NCI-H1694 treated with DMSO at 0.1 percent for 48 hours (cell line): ENCODE measurements at regions not wholly inside any gene's neighbourhood (a gene's known extent, or its start where the extent isn't known, plus 50 kb on each side); places are given as distances from the start of the nearest gene placed in this dataset.
"Not testable (repeated sequence)": the region's sequence is repeated elsewhere in the genome, so short reads cannot be mapped to it uniquely, and the experiment has no call there.

ENCODE experiments used
- DNase-seq: peaks from one replicate; lab custom pipeline; 2025; lab: John Stamatoyannopoulos, UW

DNA sequence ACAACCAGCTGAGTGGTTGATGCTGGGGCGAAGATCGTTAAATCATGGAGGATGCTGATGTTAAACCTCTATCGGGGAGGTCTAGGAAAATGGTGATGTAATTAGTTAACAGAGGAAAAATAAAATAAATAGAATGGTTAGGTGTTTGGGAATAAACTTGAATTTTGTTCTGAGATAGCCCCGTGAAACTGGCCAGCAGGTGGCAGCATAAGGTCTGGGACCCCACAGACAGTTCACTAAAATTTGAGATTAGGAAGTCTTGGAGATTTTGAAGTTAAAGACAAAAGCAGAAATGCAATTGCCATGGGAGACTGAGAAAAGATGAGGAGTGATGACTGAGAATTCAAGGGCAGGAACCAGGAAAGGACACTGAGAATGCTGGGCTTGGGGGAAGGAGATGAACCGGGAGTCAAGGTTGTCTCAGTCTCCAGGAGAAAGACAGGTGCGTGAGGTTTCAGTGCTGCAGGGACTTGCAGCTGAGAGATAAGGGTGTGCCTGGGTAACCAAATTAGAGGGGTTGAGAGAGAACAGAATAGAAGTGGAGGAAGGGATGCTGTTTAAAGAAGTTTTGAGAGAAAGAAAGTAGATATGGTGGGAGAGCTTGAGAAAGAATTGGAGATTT lies 248.0 kb downstream of the ZNF92 start:
- not testable (repeated sequence) for DNase-seq

GRCh38 chr7:65631236-65631635 lies 241.6 kb upstream of the VKORC1L1 start:
- not testable (repeated sequence) for DNase-seq

DNA sequence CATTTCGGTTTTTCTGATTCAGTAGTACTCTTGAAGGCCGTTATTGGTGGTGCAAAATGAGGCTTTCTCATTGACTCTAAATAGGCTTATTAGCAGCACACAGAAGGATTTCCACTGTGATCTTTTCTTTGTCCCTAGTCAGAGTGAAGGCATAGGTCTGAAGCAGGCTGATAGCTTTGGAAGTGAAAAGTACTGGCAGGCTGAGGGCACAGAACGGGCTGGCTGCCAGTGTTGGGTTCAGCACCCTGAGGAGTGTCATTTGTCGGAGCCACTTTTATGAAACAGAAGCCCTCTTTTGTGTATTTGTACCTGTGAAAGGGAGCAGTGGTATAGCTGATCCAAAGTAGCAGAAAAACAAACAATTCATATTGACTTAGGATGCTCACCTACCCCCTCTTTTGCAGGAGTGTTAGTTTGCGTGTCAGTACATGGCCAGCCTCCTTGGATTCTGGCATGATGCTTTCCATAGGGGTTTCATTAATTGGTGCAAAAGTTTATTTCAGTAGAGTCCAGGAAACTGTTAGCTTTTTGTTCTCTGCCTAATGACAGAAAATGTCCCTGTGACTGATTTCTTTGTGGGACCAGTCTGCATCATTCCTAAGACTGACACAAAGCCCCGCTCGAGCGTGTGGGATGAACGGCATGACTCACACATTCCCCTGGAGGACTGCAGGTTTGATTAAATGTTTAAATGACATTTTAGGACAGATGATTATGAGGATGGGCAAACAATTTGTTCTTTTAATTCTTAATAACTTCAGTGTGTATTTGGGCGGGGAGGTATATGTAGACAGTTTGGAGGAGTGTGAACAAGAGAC lies 239.1 kb upstream of the VKORC1L1 start:
- not testable (repeated sequence) for DNase-seq

DNA sequence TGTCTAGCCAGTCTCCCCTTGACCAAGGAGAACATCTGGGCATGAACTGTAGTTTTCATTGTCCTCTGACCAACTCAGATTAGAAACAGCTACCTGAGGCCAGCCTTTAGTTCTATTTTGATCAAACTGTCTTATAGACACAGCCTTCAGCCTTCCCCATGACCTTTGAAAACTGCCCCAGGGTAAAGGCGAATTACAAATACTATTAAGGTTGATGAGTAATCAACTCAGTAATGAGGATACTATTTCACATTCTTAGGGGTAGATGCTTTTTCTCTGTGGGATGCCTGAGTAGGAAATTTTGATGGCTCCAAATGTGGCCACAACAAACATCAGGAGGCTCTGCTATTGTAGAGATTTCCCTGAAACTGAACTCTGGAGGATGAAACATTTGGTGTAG lies 234.0 kb upstream of the VKORC1L1 start:
- not testable (repeated sequence) for DNase-seq

DNA sequence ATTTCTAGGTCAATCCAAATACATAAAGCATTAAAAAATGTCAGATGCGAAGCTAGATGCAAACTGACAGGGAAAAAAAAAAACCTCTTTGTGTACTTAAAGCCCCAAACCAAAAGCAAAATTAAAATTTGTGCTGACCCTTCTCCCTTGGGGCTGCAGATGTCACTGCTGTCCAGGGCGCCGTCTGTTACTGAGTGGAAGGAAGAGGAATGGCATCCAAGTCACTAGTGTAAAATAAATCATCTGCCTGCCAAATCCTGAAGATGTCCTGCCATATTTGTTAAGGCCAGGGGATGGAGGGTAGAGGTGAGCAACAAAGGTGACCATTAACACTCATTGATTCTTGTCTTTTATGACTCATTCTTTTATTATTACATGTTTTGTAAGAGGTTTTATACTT lies 233.2 kb upstream of the VKORC1L1 start:
- DNase-seq, result not testable (repeated sequence)

- DNase-seq, result not testable (repeated sequence)
These were observed 229.4 kb upstream of the VKORC1L1 start for GRCh38 chr7:65643498-65643897.

- not testable (repeated sequence) for DNase-seq
These were observed 225.5 kb upstream of the VKORC1L1 start for GRCh38 chr7:65647153-65647964.

DNA sequence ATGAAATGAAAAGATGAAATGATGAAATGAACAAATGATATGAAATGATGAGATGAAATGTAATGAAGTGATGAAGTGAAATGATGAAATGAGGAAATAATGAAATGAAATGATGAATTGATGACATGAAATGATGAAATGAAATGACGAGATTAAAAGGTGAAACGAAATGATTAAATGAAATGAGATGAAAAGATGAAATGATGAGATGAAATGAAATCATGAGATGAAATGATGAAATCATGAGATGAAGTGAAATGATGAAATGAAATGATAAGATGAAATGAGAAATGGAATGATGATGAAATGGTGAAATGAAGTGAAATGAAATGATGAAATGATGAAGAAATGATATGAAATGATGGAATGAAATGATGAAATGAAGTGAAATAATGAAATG lies 221.7 kb upstream of the VKORC1L1 start:
- not testable (repeated sequence) for DNase-seq

- not testable (repeated sequence) for DNase-seq
These were observed 220.9 kb upstream of the VKORC1L1 start for GRCh38 chr7:65651826-65652592.

- DNase-seq, result not testable (repeated sequence)
These were observed 220.2 kb upstream of the VKORC1L1 start for GRCh38 chr7:65652669-65653068.

- not testable (repeated sequence) for DNase-seq
These were observed 216.2 kb upstream of the VKORC1L1 start for GRCh38 chr7:65656494-65657188.

DNA sequence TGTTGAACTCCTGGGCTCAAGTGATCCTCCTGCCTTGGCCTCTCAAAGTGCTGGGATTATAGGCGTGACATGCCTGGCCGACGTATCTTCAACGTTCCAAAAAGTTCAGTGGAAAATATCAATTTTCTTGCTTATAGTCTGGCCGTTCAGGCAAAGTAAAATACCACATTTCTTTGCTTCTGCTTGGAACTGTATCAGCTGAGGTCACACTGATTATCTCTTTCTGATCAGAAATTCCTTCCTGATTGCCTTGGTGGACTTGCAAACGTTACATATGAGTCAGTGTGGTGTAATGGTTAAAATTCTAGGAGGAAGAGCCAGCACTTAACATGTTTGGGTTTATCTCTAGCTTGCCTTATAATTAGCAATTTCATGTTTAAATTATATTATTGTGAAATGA lies 189.5 kb upstream of the VKORC1L1 start:
- not testable (repeated sequence) for DNase-seq

DNA sequence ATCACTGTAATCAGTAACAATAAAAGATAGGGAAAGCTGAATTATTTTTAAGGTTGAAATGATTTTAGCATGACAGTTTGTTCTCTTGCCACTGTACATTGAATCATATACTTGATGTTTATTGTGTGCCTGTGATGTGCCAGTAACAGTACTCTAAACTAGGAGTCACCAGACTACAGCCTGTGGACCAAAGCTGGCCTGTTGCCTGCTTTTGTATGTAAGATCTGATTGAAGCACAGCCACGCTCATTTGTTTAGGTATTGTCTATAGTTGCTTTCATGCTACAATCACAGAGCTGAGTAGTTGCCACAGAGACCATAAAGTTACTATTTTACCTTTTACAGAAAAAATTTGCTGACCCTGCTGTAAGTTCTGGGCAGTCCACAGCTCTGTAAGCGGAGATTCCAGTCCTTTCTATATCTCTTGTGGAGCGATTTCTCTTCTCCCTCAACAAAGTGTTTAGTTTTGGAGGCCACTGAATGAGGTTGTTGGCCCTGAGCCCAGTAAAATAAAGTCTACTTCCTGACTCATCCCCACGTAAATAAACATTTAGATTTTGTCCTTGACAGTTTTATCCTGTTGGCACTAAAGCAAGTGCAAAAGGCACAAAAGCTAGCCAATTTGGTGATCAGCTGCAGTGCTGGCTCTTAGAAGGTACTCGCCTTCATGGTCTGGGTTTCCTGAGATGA lies 173.7 kb upstream of the VKORC1L1 start:
- not testable (repeated sequence) for DNase-seq

- DNase-seq, result not testable (repeated sequence)
These were observed 173.0 kb upstream of the VKORC1L1 start for GRCh38 chr7:65699715-65700356.

DNA sequence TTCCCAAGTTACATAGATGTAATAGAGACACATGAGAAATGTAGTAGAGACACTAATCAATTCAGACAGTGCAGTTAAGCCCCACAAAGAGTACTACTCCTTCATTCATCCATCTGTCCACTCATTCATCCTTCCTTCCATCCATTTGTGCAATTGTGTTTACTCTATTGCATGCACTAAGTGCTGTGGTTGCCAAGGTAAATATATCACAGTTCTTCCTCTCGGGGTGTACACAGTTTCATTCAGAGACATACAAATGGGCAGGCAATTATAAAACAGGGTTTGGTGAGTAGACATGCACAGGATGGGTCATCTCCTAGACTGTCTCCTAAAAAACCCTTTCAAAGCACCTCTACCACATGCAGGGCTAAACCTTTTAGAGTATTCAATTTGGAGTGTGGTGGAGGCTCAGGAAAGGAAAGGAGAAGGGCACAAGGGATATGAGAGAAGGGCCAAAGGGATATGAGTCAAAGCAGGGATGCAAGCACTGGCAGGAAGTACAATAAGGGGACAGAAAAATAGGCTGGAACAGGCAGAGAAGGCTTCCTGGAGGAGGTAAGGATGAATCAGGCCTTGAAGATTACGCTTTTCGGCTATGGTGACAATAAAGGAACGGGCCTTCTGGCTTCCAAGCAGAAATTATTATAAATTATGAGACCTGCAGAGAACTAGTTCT lies 153.6 kb upstream of the VKORC1L1 start:
- DNase-seq, result not testable (repeated sequence)

GRCh38 chr7:65722361-65722792 lies 150.5 kb upstream of the VKORC1L1 start:
- DNase-seq, result peak; percentile 29

DNA sequence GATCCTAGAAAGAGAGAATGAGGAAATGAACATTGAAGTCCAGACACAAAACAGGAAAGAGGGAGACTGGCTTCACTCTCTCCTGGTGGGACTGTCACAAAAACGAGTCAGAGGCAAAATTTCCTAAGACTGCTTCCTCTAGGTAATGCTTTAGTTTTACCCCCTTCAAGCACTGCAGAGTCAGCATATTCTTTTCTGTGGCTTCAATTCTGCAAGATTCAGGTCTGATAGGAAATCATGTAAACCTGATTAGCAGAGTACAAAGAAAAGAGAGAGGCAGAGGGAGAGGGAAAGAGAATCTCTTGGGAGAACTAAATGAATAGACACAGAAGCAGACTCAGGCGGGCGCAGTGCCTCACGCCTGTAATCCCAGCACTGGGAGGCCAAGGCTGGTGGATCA lies 145.7 kb upstream of the VKORC1L1 start:
- not testable (repeated sequence) for DNase-seq

DNA sequence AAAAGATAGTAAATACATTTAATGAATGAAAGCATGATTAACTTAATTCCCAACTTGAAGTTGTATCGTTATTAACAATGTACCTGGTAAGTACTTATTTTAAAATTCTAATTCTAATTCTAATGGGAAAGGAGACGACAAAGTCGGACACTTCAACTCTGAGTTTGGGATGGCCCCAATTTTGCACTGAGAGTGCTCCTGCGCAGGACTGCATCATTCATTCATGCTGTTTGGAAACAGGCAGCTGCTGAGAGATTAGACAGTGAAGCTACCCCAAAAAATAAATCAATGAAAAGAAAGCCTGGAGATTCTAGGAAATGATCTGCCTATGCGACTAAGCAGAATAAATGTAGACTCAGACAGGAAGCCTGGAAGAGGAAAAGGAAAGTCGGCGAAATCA lies 141.7 kb upstream of the VKORC1L1 start:
- DNase-seq, result no peak

DNA sequence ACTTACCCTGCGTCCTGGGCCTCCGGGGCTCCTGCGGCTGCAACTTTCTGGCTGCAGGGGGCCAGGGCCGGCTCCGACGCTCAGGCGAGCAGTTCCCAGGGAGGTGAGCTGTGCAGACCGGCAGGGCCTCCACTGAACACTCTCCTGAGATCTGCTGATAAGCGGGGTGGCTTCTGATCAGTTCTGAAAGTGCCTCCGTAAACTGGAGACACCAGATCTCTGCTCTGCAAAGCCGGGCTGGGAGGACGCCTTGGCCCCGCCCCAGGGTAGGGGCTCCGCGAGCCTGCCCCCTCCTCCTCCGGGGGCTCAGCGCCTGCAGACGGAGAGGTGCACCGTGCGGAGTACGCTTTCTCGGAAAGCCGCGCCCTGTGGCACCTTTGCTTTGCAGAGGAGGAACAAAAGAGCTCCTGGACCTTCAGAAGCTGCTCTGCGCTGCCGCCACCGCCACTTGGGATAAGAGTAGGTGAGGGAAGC lies 141.3 kb upstream of the VKORC1L1 start:
- no peak for DNase-seq
